GM13977 (cell line): ENCODE measurements at regions not wholly inside any gene's neighbourhood (a gene's known extent, or its start where the extent isn't known, plus 50 kb on each side); places are given as distances from the start of the nearest gene placed in this dataset.

Experiments
- DNase-seq: peaks from one replicate; pipeline ENCODE4 v3.0.0; 2012; ENCODE audit warnings: low spot score
- CTCF ChIP-seq: IDR thresholded peaks from 2 replicates; pipeline ENCODE4 v1.5.1; 2012; ENCODE audit warnings: mild to moderate bottlenecking, control low read depth; ENCODE audit not compliant: insufficient read depth; ENCODE audit errors: extremely low read depth, missing control alignments
- in situ Hi-C: fragments of 300-500 bp; cut with MboI; formaldehyde crosslinking; loops from one replicate; pipeline ENCODE4 v1.12.0; 2022; ENCODE audit warnings: low sequenced_read_pairs, low pct_unique_long_range_greater_than_20kb, mixed read lengths, inconsistent platforms; ENCODE audit not compliant: unreplicated experiment

GRCh38 chrX:39704590-39704989 is 393.2 kb downstream of the BCOR start:
- DNase-seq: no peak
- in situ Hi-C loops: no loop called here
- TF ChIP-seq CTCF: no peak

- DNase-seq: no peak
- in situ Hi-C loops: no loop called here
- TF ChIP-seq CTCF: no peak
These were observed 392.5 kb downstream of the BCOR start for GRCh38 chrX:39705290-39705689.

GRCh38 chrX:39709364-39709763 is 388.4 kb downstream of the BCOR start:
- TF ChIP-seq CTCF: no peak
- in situ Hi-C loops: no loop called here
- DNase-seq: no peak

GRCh38 chrX:39709812-39710211 is 387.9 kb downstream of the BCOR start:
- no peak for DNase-seq
- in situ Hi-C loops: no loop called here
- no peak for TF ChIP-seq CTCF

- DNase-seq: no peak
- in situ Hi-C loops: no loop called here
- TF ChIP-seq CTCF: no peak
These were observed 387.0 kb downstream of the BCOR start for GRCh38 chrX:39710776-39711175.

- in situ Hi-C loops: no loop called here
- no peak for TF ChIP-seq CTCF
- DNase-seq: no peak
These were observed 383.3 kb downstream of the BCOR start for GRCh38 chrX:39714471-39714870.

- no peak for TF ChIP-seq CTCF
- DNase-seq: no peak
- in situ Hi-C loops: no loop called here
These were observed 381.4 kb downstream of the BCOR start for GRCh38 chrX:39716401-39716800.
